EH (cell line): ENCODE measurements at regions not wholly inside any gene's neighbourhood (a gene's known extent, or its start where the extent isn't known, plus 50 kb on each side); places are given as distances from the start of the nearest gene placed in this dataset.
"Not testable (repeated sequence)": the region's sequence is repeated elsewhere in the genome, so short reads cannot be mapped to it uniquely, and the experiment has no call there.

ENCODE experiments used
- DNase-seq: peaks from one replicate; pipeline ENCODE4 v3.0.0-alpha.2; 2015; ENCODE audit warnings: low read depth

- DNase-seq = no peak
Measured at GRCh38 chr6:79150733-79151132, 72.7 kb upstream of the PHIP start.

- no peak for DNase-seq
Measured at GRCh38 chr6:79149884-79150283, 71.8 kb upstream of the PHIP start.

DNA sequence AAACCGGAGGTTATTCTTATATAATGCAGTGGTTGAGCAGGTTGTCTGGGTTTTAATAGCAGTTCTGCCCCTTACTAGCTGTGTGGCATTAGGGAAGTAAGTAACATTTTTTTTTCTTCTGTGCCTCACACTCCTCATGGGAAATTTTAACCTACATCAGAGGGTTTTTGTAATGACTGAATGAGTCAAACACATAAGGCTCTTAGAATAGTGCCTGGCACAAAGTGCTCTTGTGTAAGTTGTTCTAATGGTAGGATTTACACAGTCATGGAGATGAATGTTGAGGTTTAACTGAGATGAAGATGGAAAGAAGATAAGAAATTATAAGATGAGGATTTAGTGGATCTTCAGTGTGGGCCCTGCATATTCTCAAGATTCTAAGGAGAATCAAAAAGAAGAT lies 68.4 kb upstream of the PHIP start:
- DNase-seq = no peak

DNA sequence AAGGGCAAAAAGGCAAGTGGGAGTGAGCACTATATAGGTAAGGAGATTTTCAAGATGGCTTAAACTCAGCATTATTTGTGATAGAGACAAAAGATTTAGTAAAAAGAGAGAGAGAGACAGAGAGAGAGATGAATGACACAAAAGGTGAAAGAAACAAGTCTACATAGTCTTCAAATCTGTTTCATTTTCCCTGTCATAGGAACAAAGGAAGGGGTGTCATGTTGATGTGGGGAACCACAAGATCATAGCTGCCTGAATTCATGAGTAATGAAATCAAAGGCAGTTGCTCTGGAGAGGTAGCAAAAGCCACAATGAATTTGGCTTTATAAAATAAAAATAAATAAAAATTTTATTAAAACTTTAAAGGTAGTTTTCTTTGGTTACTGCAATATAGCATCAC lies 67.2 kb upstream of the PHIP start:
- DNase-seq = no peak

DNA sequence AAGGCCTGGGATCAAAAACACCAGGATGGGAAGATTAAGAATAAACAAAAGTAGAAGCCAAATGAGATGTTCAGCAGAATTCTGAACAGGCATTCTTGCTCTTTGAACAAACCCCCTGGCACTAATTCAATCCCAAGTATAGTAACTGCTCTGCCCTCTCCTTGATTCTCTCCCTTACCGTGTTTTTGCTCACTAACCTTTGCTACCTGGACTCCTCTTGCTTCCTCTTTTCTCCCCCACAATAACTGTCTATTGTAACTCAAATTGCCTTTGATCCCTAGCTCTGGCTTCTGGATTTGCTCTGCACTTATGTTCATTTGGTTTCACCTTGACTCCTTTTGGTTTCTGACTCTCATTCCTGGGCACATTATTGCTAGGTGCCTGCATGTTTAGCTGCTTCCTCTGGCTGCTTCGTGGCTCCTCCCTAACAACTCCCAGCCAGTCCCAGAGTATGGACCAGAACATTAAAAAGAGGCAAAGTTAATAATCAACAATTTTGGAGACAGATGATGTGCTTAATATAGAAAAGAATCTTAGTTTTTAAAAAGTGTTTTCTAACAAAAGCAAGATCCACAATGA lies 65.4 kb upstream of the PHIP start:
- no peak for DNase-seq

- peak; percentile 7 for DNase-seq
Measured at GRCh38 chr6:79138146-79138545, 60.1 kb upstream of the PHIP start.

DNA sequence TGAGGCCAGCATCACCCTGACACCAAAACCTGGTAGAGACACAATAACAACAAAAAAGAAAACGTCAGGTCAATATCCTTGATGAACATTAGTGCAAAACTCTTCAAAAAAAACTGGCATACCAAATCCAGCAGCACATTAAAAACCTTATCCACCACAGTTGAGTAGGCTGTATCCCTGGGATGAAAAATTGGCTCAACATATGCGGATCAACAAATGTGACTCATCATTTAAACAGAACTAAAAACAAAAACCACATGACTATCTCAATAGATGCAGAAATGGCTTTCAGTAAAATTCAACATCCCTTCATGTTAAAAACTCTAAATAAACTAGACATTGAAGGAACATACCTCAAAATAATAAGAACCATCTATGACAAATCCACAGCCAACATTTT lies 59.6 kb upstream of the PHIP start:
- no peak for DNase-seq

DNA sequence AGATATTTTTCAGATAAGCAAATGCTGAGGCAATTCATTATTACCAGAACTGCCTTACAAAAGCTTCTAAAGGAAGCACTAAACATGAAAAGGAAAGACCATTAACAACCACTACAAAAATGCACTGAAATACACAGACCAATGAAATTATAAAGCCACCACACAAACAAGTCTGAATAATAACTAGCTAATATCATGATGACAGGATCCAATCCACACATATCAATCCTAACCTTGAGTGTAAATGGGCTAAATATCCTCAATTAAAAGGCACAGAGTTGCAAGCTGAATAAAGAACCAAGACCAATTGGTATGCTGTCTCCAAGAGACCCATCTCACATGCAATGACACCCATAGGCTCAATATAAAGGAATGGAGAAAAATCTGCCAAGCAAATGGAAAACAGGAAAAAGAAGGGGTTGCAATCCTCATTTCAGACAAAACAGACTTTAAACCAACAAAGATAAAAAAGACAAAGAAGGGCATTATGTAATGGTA lies 58.0 kb upstream of the PHIP start:
- no peak for DNase-seq

DNA sequence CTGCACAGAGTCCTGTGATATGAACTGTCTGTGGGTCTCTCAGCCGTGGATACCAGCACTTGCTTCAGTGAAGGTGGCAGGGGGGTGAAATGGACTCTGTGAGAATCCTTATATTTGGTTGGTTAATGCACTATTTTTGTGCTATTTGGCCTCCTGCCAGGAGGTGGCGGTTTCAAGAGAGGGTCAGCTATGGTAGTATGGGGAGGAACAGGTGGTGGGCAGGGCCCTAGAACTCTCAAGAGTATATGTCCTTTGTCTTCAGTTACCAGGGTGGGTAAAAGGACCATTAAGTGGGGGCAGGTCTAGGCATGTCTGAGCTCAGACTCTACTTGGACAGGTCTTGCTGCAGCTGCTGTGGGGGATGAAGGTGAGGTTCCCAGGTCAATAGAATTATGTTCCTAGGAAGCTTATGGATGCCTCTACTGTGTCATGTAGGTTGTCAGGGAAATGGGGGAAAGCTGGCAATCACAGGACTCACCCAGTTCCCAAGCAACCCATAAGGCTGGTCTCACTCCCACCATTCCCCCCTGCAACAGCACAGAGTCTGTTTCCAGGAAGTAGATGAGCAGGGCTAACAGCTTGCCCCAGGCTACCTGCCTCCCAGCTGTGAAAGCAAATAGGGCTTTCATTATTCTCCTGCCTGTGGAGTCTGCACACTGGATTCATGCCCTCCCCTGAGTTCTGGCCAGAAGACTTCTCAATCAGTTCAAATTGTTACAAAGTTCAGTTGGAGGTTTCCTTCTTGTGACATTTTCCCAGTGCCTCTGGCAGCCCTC lies 56.8 kb upstream of the PHIP start:
- DNase-seq = no peak

GRCh38 chr6:79133173-79133572 lies 55.1 kb upstream of the PHIP start:
- DNase-seq = no peak

- DNase-seq = not testable (repeated sequence)
Measured at GRCh38 chr6:79131220-79131619, 53.2 kb upstream of the PHIP start.
